ENCODE measurements at regions not wholly inside any gene's neighbourhood (a gene's known extent, or its start where the extent isn't known, plus 50 kb on each side); places are given as distances from the start of the nearest gene placed in this dataset.

- Histone ChIP-seq H3K4me2 (ENCODE audit: low read length, poor library complexity, severe bottlenecking) (no peak overlapping the region), H3K14ac (ENCODE audit: low read length in 2 of 2) (no peak overlapping the region), H3K23ac (ENCODE audit: low read length in 2 of 2) (no peak overlapping the region), H2BK5ac (ENCODE audit: low read depth, low read length, poor library complexity, severe bottlenecking) (no peak overlapping the region), H3K79me1 (replicated peaks; ENCODE audit: low read length, poor library complexity, severe bottlenecking) (no peaks in the 10 kb centered on the region), H3K9me3 (ENCODE audit: control insufficient read depth, low read length) (no peaks in the 10 kb centered on the region), H4K8ac (ENCODE audit: low read length) (no peak overlapping the region), H2AK5ac (ENCODE audit: low read length, severe bottlenecking) (no peak overlapping the region), H3K36me3 (ENCODE audit: control insufficient read depth in 1 of 2, insufficient read depth in 2 of 2, low read depth in 1 of 2, low read length in 2 of 2) (no peaks in the 10 kb centered on the region), H3K4ac (ENCODE audit: low read depth in 1 of 2, low read length in 2 of 2) (no peak overlapping the region), H2BK120ac (ENCODE audit: low read depth, low read length) (no peak overlapping the region), H3K27ac (ENCODE audit: low read length, poor library complexity, severe bottlenecking) (no peak overlapping the region), H2AFZ (ENCODE audit: low read depth, low read length) (no peak overlapping the region), H3K4me1 (ENCODE audit: control insufficient read depth, insufficient read depth, low read depth, low read length) (no peaks in the 10 kb centered on the region), H2BK15ac (ENCODE audit: low read depth, poor library complexity, severe bottlenecking) (no peak overlapping the region), H3K9ac (ENCODE audit: low read length) (no peak overlapping the region), H4K91ac (ENCODE audit: low read length) (no peak overlapping the region), H3K18ac (ENCODE audit: low read depth in 1 of 2, low read length in 2 of 2) (no peak overlapping the region), H3K27me3 (ENCODE audit: control insufficient read depth in 1 of 2, insufficient read depth in 1 of 2, low read length in 2 of 2) (peaks cover 16 to 40% of the 10 kb centered on the region in 2 experiments), H3K4me3 (ENCODE audit: insufficient read depth in 1 of 2, low read depth in 1 of 2, low read length in 2 of 2) (no peak overlapping the region), H2BK12ac (ENCODE audit: low read length in 2 of 2) (no peak overlapping the region)
- 80% methylated on average over 3 of the region's 4 CpGs for WGBS
- DNase-seq, result no peak
Measured at GRCh38 chr1:229167318-229167717, 103.6 kb upstream of the RAB4A start.

GRCh38 chr1:229169399-229169798, 101.5 kb upstream of the RAB4A start:
- Histone ChIP-seq H4K8ac (ENCODE audit: low read length) (no peak overlapping the region), H3K79me1 (replicated peaks; ENCODE audit: low read length, poor library complexity, severe bottlenecking) (no peaks in the 10 kb centered on the region), H3K4ac (ENCODE audit: low read depth in 1 of 2, low read length in 2 of 2) (no peak overlapping the region), H2AK5ac (ENCODE audit: low read length, severe bottlenecking) (no peak overlapping the region), H2BK120ac (ENCODE audit: low read depth, low read length) (no peak overlapping the region), H3K4me3 (ENCODE audit: insufficient read depth in 1 of 2, low read depth in 1 of 2, low read length in 2 of 2) (no peak overlapping the region), H3K4me2 (ENCODE audit: low read length, poor library complexity, severe bottlenecking) (no peak overlapping the region), H3K14ac (ENCODE audit: low read length in 2 of 2) (no peak overlapping the region), H3K27me3 (ENCODE audit: control insufficient read depth in 1 of 2, insufficient read depth in 1 of 2, low read length in 2 of 2) (peaks cover 17 to 33% of the 10 kb centered on the region in 2 experiments), H2BK5ac (ENCODE audit: low read depth, low read length, poor library complexity, severe bottlenecking) (no peak overlapping the region), H2BK15ac (ENCODE audit: low read depth, poor library complexity, severe bottlenecking) (no peak overlapping the region), H3K23ac (ENCODE audit: low read length in 2 of 2) (no peak overlapping the region), H4K91ac (ENCODE audit: low read length) (no peak overlapping the region), H3K9me3 (ENCODE audit: control insufficient read depth, low read length) (no peaks in the 10 kb centered on the region), H3K27ac (ENCODE audit: low read length, poor library complexity, severe bottlenecking) (no peak overlapping the region), H2BK12ac (ENCODE audit: low read length in 2 of 2) (no peak overlapping the region), H3K36me3 (ENCODE audit: control insufficient read depth in 1 of 2, insufficient read depth in 2 of 2, low read depth in 1 of 2, low read length in 2 of 2) (no peaks in the 10 kb centered on the region), H3K18ac (ENCODE audit: low read depth in 1 of 2, low read length in 2 of 2) (no peak overlapping the region), H2AFZ (ENCODE audit: low read depth, low read length) (no peak overlapping the region), H3K4me1 (ENCODE audit: control insufficient read depth, insufficient read depth, low read depth, low read length) (no peaks in the 10 kb centered on the region), H3K9ac (ENCODE audit: low read length) (no peak overlapping the region)
- 46% methylated on average over 1 of the region's 1 CpG for WGBS
- peak; percentile 40 for DNase-seq

DNA sequence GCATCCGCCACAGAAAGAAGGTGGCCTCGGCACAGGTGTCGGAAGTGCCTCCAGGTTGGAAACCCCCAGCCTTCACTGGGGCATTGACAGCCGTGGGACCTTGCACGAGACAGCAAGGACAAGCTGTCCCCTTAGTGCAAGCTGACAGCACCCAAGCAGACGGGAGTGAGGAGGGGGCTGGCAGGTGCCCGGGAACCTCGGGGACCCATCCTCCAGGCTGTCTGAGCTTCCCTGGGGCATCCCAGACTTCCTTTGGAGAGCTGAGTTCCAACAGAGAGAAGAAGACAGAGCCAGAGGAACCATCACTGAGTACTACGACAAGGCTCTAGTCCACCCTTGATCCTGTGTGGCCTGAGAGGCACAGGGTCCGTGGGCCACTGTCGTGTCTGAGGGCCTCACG, 100.6 kb upstream of the RAB4A start:
- Histone ChIP-seq H2BK15ac (ENCODE audit: low read depth, poor library complexity, severe bottlenecking) (no peak overlapping the region), H4K8ac (ENCODE audit: low read length) (no peak overlapping the region), H4K91ac (ENCODE audit: low read length) (no peak overlapping the region), H2AFZ (ENCODE audit: low read depth, low read length) (no peak overlapping the region), H3K36me3 (ENCODE audit: control insufficient read depth in 1 of 2, insufficient read depth in 2 of 2, low read depth in 1 of 2, low read length in 2 of 2) (no peaks in the 10 kb centered on the region), H3K79me1 (replicated peaks; ENCODE audit: low read length, poor library complexity, severe bottlenecking) (no peaks in the 10 kb centered on the region), H3K23ac (ENCODE audit: low read length in 2 of 2) (peak overlapping the region in 1 of 2 experiments; percentile 32), H3K4me3 (ENCODE audit: insufficient read depth in 1 of 2, low read depth in 1 of 2, low read length in 2 of 2) (no peak overlapping the region), H3K4me2 (ENCODE audit: low read length, poor library complexity, severe bottlenecking) (no peak overlapping the region), H3K14ac (ENCODE audit: low read length in 2 of 2) (no peak overlapping the region), H3K4me1 (ENCODE audit: control insufficient read depth, insufficient read depth, low read depth, low read length) (no peaks in the 10 kb centered on the region), H2BK120ac (ENCODE audit: low read depth, low read length) (no peak overlapping the region), H3K27ac (ENCODE audit: low read length, poor library complexity, severe bottlenecking) (no peak overlapping the region), H2BK12ac (ENCODE audit: low read length in 2 of 2) (no peak overlapping the region), H2BK5ac (ENCODE audit: low read depth, low read length, poor library complexity, severe bottlenecking) (no peak overlapping the region), H2AK5ac (ENCODE audit: low read length, severe bottlenecking) (no peak overlapping the region), H3K4ac (ENCODE audit: low read depth in 1 of 2, low read length in 2 of 2) (no peak overlapping the region), H3K9me3 (ENCODE audit: control insufficient read depth, low read length) (no peaks in the 10 kb centered on the region), H3K18ac (ENCODE audit: low read depth in 1 of 2, low read length in 2 of 2) (no peak overlapping the region), H3K9ac (ENCODE audit: low read length) (no peak overlapping the region), H3K27me3 (ENCODE audit: control insufficient read depth in 1 of 2, insufficient read depth in 1 of 2, low read length in 2 of 2) (peaks cover 11 to 24% of the 10 kb centered on the region in 2 experiments)
- DNase-seq, result no peak
- 89% methylated on average over 12 of the region's 12 CpGs for WGBS

DNA sequence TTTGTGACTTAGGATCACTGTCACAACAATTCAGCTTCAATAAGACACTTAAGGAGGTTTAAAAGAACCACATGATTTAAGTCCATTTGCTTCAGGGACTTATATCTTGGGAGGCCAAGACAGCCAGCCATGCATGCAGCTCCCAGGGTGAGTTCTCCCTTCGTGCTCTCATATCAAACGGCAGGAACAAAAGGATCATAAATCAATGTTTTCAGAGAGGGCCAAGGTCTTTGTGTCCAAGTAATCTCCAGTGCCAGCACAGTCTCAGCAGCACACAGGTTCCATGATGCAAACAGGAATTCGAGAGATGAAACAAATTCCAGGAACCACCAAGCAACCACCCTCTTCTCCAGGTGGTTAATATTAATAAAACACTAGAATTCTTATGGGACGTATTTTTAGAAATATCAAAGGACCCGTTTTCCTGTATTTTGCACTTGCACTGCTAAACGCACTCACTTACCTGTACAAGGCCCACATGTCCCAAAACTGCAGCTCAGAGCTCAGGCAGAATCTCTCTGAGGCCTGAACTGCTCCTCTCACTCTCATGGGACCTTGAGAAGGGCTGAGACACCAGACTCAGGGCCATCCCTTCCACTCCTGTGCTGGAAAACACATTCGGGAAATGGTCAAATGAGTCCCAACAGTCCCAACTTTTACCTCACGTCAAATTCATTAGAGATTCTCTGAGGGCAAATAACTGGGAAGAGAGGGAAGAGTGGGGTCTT, 100.0 kb upstream of the RAB4A start:
- H3K27ac ChIP-seq (ENCODE audit: low read length, poor library complexity, severe bottlenecking), result no peak overlapping the region
- H4K91ac ChIP-seq (ENCODE audit: low read length), result no peak overlapping the region
- no peaks in the 10 kb centered on the region for H3K36me3 ChIP-seq (ENCODE audit: control insufficient read depth in 1 of 2, insufficient read depth in 2 of 2, low read depth in 1 of 2, low read length in 2 of 2)
- H3K4ac ChIP-seq (ENCODE audit: low read depth in 1 of 2, low read length in 2 of 2), result no peak overlapping the region
- no peak overlapping the region for H4K8ac ChIP-seq (ENCODE audit: low read length)
- H2AFZ ChIP-seq (ENCODE audit: low read depth, low read length), result no peak overlapping the region
- no peak overlapping the region for H2BK5ac ChIP-seq (ENCODE audit: low read depth, low read length, poor library complexity, severe bottlenecking)
- no peak overlapping the region for H3K18ac ChIP-seq (ENCODE audit: low read depth in 1 of 2, low read length in 2 of 2)
- H2BK12ac ChIP-seq (ENCODE audit: low read length in 2 of 2), result no peak overlapping the region
- no peaks in the 10 kb centered on the region for H3K4me1 ChIP-seq (ENCODE audit: control insufficient read depth, insufficient read depth, low read depth, low read length)
- H2BK120ac ChIP-seq (ENCODE audit: low read depth, low read length), result no peak overlapping the region
- H3K14ac ChIP-seq (ENCODE audit: low read length in 2 of 2), result no peak overlapping the region
- H2BK15ac ChIP-seq (ENCODE audit: low read depth, poor library complexity, severe bottlenecking), result no peak overlapping the region
- no peak for DNase-seq
- peaks cover 11 to 24% of the 10 kb centered on the region in 2 experiments for H3K27me3 ChIP-seq (ENCODE audit: control insufficient read depth in 1 of 2, insufficient read depth in 1 of 2, low read length in 2 of 2)
- WGBS, result 87% methylated on average over 8 of the region's 8 CpGs
- no peak overlapping the region for H3K4me3 ChIP-seq (ENCODE audit: insufficient read depth in 1 of 2, low read depth in 1 of 2, low read length in 2 of 2)
- H3K23ac ChIP-seq (ENCODE audit: low read length in 2 of 2), result no peak overlapping the region
- no peak overlapping the region for H2AK5ac ChIP-seq (ENCODE audit: low read length, severe bottlenecking)
- H3K79me1 ChIP-seq (replicated peaks; ENCODE audit: low read length, poor library complexity, severe bottlenecking), result no peaks in the 10 kb centered on the region
- H3K9me3 ChIP-seq (ENCODE audit: control insufficient read depth, low read length), result no peaks in the 10 kb centered on the region
- no peak overlapping the region for H3K9ac ChIP-seq (ENCODE audit: low read length)
- H3K4me2 ChIP-seq (ENCODE audit: low read length, poor library complexity, severe bottlenecking), result no peak overlapping the region
